ENCODE measurements at regions not wholly inside any gene's neighbourhood (a gene's known extent, or its start where the extent isn't known, plus 50 kb on each side); places are given as distances from the start of the nearest gene placed in this dataset.

- dilution Hi-C loops (cut with MboI; ENCODE audit: extremely low pct_ligation_motif_present, low sequenced_read_pairs), result no loop called here
Measured at GRCh38 chr4:117983541-117984365, 50.5 kb upstream of the NDST3 start.

More at GRCh38 chr4:117983541-117984365, 50.5 kb upstream of the NDST3 start:
- H3K4me2 ChIP-seq (ENCODE audit: insufficient read depth, low read length), result no peak overlapping the region
- no peaks in the 10 kb centered on the region for H3K27me3 ChIP-seq (ENCODE audit: control insufficient read depth in 2 of 2, insufficient read depth in 2 of 2, low read length in 2 of 2)
- no peak overlapping the region for H3K9ac ChIP-seq (replicated peaks; ENCODE audit: extremely low read depth, insufficient read depth, low read length)
- no peaks in the 10 kb centered on the region for H3K9me3 ChIP-seq (replicated peaks; ENCODE audit: control insufficient read depth, insufficient read depth, low read length)
- H3K36me3 ChIP-seq (ENCODE audit: control insufficient read depth in 2 of 2, extremely low read depth in 1 of 2, insufficient read depth in 2 of 2, low read length in 2 of 2), result no peaks in the 10 kb centered on the region
- no peak for FAIRE-seq
- H4K20me1 ChIP-seq (replicated peaks; ENCODE audit: control insufficient read depth, extremely low read depth, insufficient read depth, low read length), result no peaks in the 10 kb centered on the region
- H2AFZ ChIP-seq (ENCODE audit: low read depth, low read length), result no peak overlapping the region
- intact Hi-C loops (cut with micrococcal nuclease), result no loop called here
- TF ChIP-seq JUN (IDR thresholded peaks at IDR 0.05; ENCODE audit: borderline replicate concordance, insufficient read depth, insufficient read length, low read depth) (no peak), GATA2 (IDR thresholded peaks at IDR 0.05; ENCODE audit: insufficient read depth, insufficient read length, low read depth, low read length) (no peak), POLR2AphosphoS5 (IDR thresholded peaks at IDR 0.05; ENCODE audit: insufficient read depth, low read depth, low read length) (no peak), CTCF (IDR thresholded peaks at IDR 0.05; ENCODE audit: extremely low read depth in 1 of 2, insufficient read depth in 1 of 2, low read depth in 1 of 2, low read length in 2 of 2) (no peak), FOS (IDR thresholded peaks at IDR 0.05; ENCODE audit: borderline replicate concordance, insufficient read depth, low read length) (no peak), MYC (IDR thresholded peaks at IDR 0.05; ENCODE audit: low read depth, low read length) (no peak), EZH2 (IDR thresholded peaks at IDR 0.05; ENCODE audit: borderline replicate concordance, low read depth, low read length, severe bottlenecking) (no peak), MAX (IDR thresholded peaks at IDR 0.05; ENCODE audit: insufficient read depth, insufficient read length) (no peak), POLR2A (IDR thresholded peaks at IDR 0.05; ENCODE audit: low read depth, low read length) (no peak)
- no peak overlapping the region for H3K27ac ChIP-seq (ENCODE audit: insufficient read depth, low read depth, low read length)
- CTCF ChIA-PET, result no interaction called here
- POLR2A ChIA-PET, result no interaction called here
- no peak overlapping the region for H3K4me3 ChIP-seq (replicated peaks in 1 of 3; ENCODE audit: insufficient read depth in 1 of 3, low read depth in 1 of 3, low read length in 3 of 3)
- H3K4me1 ChIP-seq (ENCODE audit: control insufficient read depth, extremely low read depth, insufficient read depth, low read length), result no peaks in the 10 kb centered on the region
- no peaks in the 10 kb centered on the region for H3K79me2 ChIP-seq (ENCODE audit: control insufficient read depth, insufficient read depth, low read length)
- DNase-seq (ENCODE audit: low read depth, low spot score), result no peak
- H3K9me1 ChIP-seq (replicated peaks; ENCODE audit: control insufficient read depth, extremely low read depth, insufficient read depth, low read length), result no peaks in the 10 kb centered on the region
- BruUV-seq (replicated peaks), result no TSS peak
